Loucy (cell line): ENCODE measurements at regions not wholly inside any gene's neighbourhood (a gene's known extent, or its start where the extent isn't known, plus 50 kb on each side); places are given as distances from the start of the nearest gene placed in this dataset.

ENCODE experiments used
- H2AFZ ChIP-seq: fragments of 200-600 bp; sonication (generic); 2 replicates; pipeline ENCODE4 v1.6.0; 2016; ENCODE audit warnings: antibody characterized with exemption, mild to moderate bottlenecking, low read length, moderate library complexity
- H3F3A ChIP-seq: fragments of 200-600 bp; 2 replicates; pipeline ENCODE4 v1.6.0; 2016; ENCODE audit warnings: antibody characterized with exemption, low read depth, mild to moderate bottlenecking
- H3K27me3 ChIP-seq: fragments of 200-600 bp; sonication (generic); 2 replicates; pipeline ENCODE4 v1.6.1; 2014; ENCODE audit warnings: low read length, mild to moderate bottlenecking; ENCODE audit not compliant: insufficient read depth, poor library complexity, severe bottlenecking
- H3K36me3 ChIP-seq: fragments of 200-600 bp; sonication (generic); 2 replicates; pipeline ENCODE4 v1.6.1; 2016; ENCODE audit warnings: low read length; ENCODE audit not compliant: insufficient read depth
- H3K4me1 ChIP-seq: fragments of 200-600 bp; sonication (generic); 2 replicates; pipeline ENCODE4 v1.5.1; 2014; ENCODE audit warnings: low read length, mild to moderate bottlenecking; ENCODE audit not compliant: insufficient read depth, poor library complexity, severe bottlenecking
- H3K4me2 ChIP-seq: fragments of 200-600 bp; sonication (generic); 2 replicates; pipeline ENCODE4 v1.6.0; 2014; ENCODE audit warnings: antibody characterized with exemption, low read length, low read depth, mild to moderate bottlenecking; ENCODE audit not compliant: poor library complexity, severe bottlenecking
- H3K4me3 ChIP-seq: fragments of 200-600 bp; sonication (generic); 2 replicates; pipeline ENCODE4 v1.5.1; 2014; ENCODE audit warnings: low read length, mild to moderate bottlenecking, mixed read lengths; ENCODE audit not compliant: poor library complexity, severe bottlenecking
- H3K79me2 ChIP-seq: fragments of 200-600 bp; sonication (generic); 2 replicates; pipeline ENCODE4 v1.6.1; 2014; ENCODE audit warnings: low read length; ENCODE audit not compliant: insufficient read depth
- H3K9ac ChIP-seq: fragments of 200-600 bp; sonication (generic); 2 replicates; pipeline ENCODE4 v1.6.0; 2014; ENCODE audit warnings: mild to moderate bottlenecking, low read depth, low read length, moderate library complexity; ENCODE audit not compliant: poor library complexity, severe bottlenecking
- H3K9me2 ChIP-seq: fragments of 200-600 bp; sonication (generic); replicated peaks from 2 replicates; pipeline ENCODE4 v1.6.1; 2016; ENCODE audit warnings: low read depth, low read length, mixed read lengths
- H3K9me3 ChIP-seq: fragments of 200-600 bp; sonication (generic); 2 replicates; pipeline ENCODE4 v1.6.1; 2014; ENCODE audit warnings: mild to moderate bottlenecking, antibody characterized with exemption, low read length, low read depth; ENCODE audit not compliant: insufficient read depth
- H4K20me1 ChIP-seq: fragments of 200-600 bp; sonication (generic); 2 replicates; pipeline ENCODE4 v1.6.0; 2014; ENCODE audit warnings: antibody characterized with exemption, low read length, mild to moderate bottlenecking; ENCODE audit not compliant: insufficient read depth, poor library complexity, severe bottlenecking
- CTCF ChIP-seq: fragments of 200-600 bp; sonication (generic); conservative IDR thresholded peaks from 2 replicates; pipeline ENCODE4 v1.5.1; 2014; ENCODE audit warnings: mild to moderate bottlenecking, antibody characterized with exemption, low read length
- EZH2phosphoT487 ChIP-seq: fragments of 200-600 bp; IDR thresholded peaks from 2 replicates; pipeline ENCODE4 v1.6.1; 2018; ENCODE audit warnings: antibody characterized with exemption, mild to moderate bottlenecking, moderate library complexity, borderline replicate concordance

GRCh38 chr2:15771124-15771523 lies 169.2 kb upstream of the MYCN start:
- Histone ChIP-seq H3K9ac (no peak overlapping the region), H2AFZ (no peak overlapping the region), H3K27me3 (no peaks in the 10 kb centered on the region), H3K4me2 (no peak overlapping the region), H3K4me1 (no peaks in the 10 kb centered on the region), H3F3A (no peaks in the 10 kb centered on the region), H3K36me3 (no peaks in the 10 kb centered on the region), H3K79me2 (no peaks in the 10 kb centered on the region), H3K4me3 (no peak overlapping the region), H4K20me1 (no peaks in the 10 kb centered on the region), H3K9me2 (no peaks in the 10 kb centered on the region), H3K9me3 (no peaks in the 10 kb centered on the region; the same call in 1 of the 2 replicates)
- TF ChIP-seq CTCF: no peak
- TF ChIP-seq EZH2phosphoT487: no peak

DNA sequence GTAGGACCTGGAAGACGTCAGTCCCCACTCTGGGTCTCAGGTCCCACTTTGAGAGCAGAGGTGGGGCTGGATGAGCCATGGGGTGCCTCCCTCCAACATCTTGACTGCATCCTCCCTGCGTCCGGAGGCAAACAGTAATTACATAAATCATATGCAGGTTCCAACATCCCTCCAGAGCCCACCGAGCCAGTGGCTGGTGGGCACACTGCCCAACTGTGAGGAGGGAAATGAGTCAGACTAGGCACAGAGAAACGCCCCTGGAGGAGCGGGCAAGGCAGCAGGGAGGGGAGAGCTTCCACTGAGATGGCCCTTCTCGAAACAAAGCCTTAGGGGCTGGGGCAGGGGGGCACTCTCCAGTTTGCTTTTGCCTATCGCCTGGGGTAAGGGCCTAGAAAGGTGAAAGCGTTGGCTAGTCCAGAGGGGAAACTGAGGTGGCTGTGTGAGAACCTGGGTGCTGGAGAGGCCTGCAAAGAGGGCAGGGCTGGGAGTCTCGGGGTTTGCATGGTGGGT lies 168.2 kb upstream of the MYCN start:
- no peak overlapping the region for H3K4me3 ChIP-seq
- no peak overlapping the region for H2AFZ ChIP-seq
- no peaks in the 10 kb centered on the region for H3K9me2 ChIP-seq
- H4K20me1 ChIP-seq: no peaks in the 10 kb centered on the region
- no peaks in the 10 kb centered on the region for H3K4me1 ChIP-seq
- no peak overlapping the region for H3K4me2 ChIP-seq
- no peaks in the 10 kb centered on the region for H3F3A ChIP-seq
- no peaks in the 10 kb centered on the region for H3K79me2 ChIP-seq
- no peaks in the 10 kb centered on the region for H3K27me3 ChIP-seq
- H3K9ac ChIP-seq: no peak overlapping the region
- TF ChIP-seq CTCF: no peak
- TF ChIP-seq EZH2phosphoT487: no peak
- H3K36me3 ChIP-seq: no peaks in the 10 kb centered on the region
- H3K9me3 ChIP-seq: no peaks in the 10 kb centered on the region; the same call in 1 of the 2 replicates

GRCh38 chr2:15772681-15773080 lies 167.7 kb upstream of the MYCN start:
- Histone ChIP-seq H3K4me1 (no peaks in the 10 kb centered on the region), H3K4me3 (no peak overlapping the region), H3K36me3 (no peaks in the 10 kb centered on the region), H3K9me2 (no peaks in the 10 kb centered on the region), H3K4me2 (no peak overlapping the region), H3K79me2 (no peaks in the 10 kb centered on the region), H3K9me3 (no peaks in the 10 kb centered on the region; the same call in 1 of the 2 replicates), H2AFZ (no peak overlapping the region), H4K20me1 (no peaks in the 10 kb centered on the region), H3K9ac (no peak overlapping the region), H3F3A (no peaks in the 10 kb centered on the region), H3K27me3 (no peaks in the 10 kb centered on the region)
- no peak for TF ChIP-seq CTCF
- TF ChIP-seq EZH2phosphoT487: no peak
